SU-DHL-6 (cell line): ENCODE measurements at regions not wholly inside any gene's neighbourhood (a gene's known extent, or its start where the extent isn't known, plus 50 kb on each side); places are given as distances from the start of the nearest gene placed in this dataset.

ENCODE experiments used
- EZH2phosphoT487 ChIP-seq: fragments of 200-600 bp; sonication (generic), shearing (Covaris generic); conservative IDR thresholded peaks from 2 replicates; pipeline ENCODE4 v1.6.1; 2018; ENCODE audit warnings: mild to moderate bottlenecking, antibody characterized with exemption, low read length, moderate library complexity, mixed read lengths
- TF ChIP-seq, protein P1 (sequence below): fragments of 200-600 bp; sonication (generic); IDR thresholded peaks from one replicate; pipeline ENCODE4 v1.5.1; 2017; ENCODE audit warnings: antibody characterized with exemption, mild to moderate bottlenecking, low read length, moderate library complexity; ENCODE audit not compliant: insufficient read depth, poor library complexity, severe bottlenecking

GRCh38 chr21:15247613-15248012 is 182.8 kb upstream of the NRIP1 start:
- TF ChIP-seq, protein P1, sequence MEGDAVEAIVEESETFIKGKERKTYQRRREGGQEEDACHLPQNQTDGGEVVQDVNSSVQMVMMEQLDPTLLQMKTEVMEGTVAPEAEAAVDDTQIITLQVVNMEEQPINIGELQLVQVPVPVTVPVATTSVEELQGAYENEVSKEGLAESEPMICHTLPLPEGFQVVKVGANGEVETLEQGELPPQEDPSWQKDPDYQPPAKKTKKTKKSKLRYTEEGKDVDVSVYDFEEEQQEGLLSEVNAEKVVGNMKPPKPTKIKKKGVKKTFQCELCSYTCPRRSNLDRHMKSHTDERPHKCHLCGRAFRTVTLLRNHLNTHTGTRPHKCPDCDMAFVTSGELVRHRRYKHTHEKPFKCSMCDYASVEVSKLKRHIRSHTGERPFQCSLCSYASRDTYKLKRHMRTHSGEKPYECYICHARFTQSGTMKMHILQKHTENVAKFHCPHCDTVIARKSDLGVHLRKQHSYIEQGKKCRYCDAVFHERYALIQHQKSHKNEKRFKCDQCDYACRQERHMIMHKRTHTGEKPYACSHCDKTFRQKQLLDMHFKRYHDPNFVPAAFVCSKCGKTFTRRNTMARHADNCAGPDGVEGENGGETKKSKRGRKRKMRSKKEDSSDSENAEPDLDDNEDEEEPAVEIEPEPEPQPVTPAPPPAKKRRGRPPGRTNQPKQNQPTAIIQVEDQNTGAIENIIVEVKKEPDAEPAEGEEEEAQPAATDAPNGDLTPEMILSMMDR: no peak
- TF ChIP-seq EZH2phosphoT487: no peak
